Right lobe of liver (tissue), 6 donors: ENCODE measurements at regions not wholly inside any gene's neighbourhood (a gene's known extent, or its start where the extent isn't known, plus 50 kb on each side); places are given as distances from the start of the nearest gene placed in this dataset.

Experiments used
- ATAC-seq, 4 donors: fragments of 200-7000 bp; cut with Tn5 transposase; one replicate each; pipeline ENCODE4 v1.9.1; 2020; ENCODE audit warnings: mild to moderate bottlenecking in 4 of 4, moderate library complexity in 4 of 4
- DNase-seq, 3 donors: peaks; one replicate each; pipeline ENCODE4 v3.0.0-alpha.2; 2020
- H3K27ac ChIP-seq, 3 donors: fragments of 200-600 bp; one replicate each; pipeline ENCODE4 v1.8.0; 2022
- H3K27me3 ChIP-seq, 2 donors: fragments of 200-600 bp; one replicate each; pipeline ENCODE4 v1.8.0; 2022
- H3K36me3 ChIP-seq, 4 donors: fragments of 200-600 bp; sonication (generic) in 1 of 4; one replicate each; pipeline versions ENCODE4 v1.5.1 to v1.8.0; 2017 to 2022; ENCODE audit warnings: control low read depth in 1 of 4
- H3K4me1 ChIP-seq, 4 donors: fragments of 200-600 bp; sonication (generic) in 1 of 4; one replicate each; pipeline versions ENCODE4 v1.5.1 to v1.8.0; 2017 to 2022; ENCODE audit warnings: control low read depth in 1 of 4
- H3K4me3 ChIP-seq, 3 donors: fragments of 200-600 bp; one replicate each; pipeline ENCODE4 v1.8.0; 2022
- H3K9me3 ChIP-seq, 4 donors: fragments of 200-600 bp; sonication (generic) in 1 of 4; one replicate each; pipeline versions ENCODE4 v1.5.1 to v1.8.0; 2017 to 2022; ENCODE audit warnings: control low read depth in 1 of 4
- POLR2A ChIP-seq: fragments of 450-650 bp; IDR thresholded peaks from one replicate; pipeline ENCODE4 v1.6.1; 2017; ENCODE audit warnings: antibody characterized with exemption, mild to moderate bottlenecking
- WGBS: methylation state at CpG from one replicate; pipeline ENCODE4 v1.1.6; 2018; ENCODE audit warnings: low coverage, low lambda C conversion rate; ENCODE audit not compliant: insufficient coverage; ENCODE audit errors: missing lambda C conversion rate; 5-methylcytosine and 5-hydroxymethylcytosine counted together
- intact Hi-C, 2 donors: fragments of 100-400 bp; cut with DNase I; formaldehyde crosslinking; loops; one replicate each; pipeline versions ENCODE4 v1.11.2 to v1.14.1; 2022
- TF ChIP-seq, protein P1 (sequence below), 4 donors: fragments of 200-600 bp in 3 of 4; fragments of 450-650 bp in 1 of 4; IDR thresholded peaks; one replicate each; pipeline versions ENCODE4 v1.5.1 to v1.8.0; 2016 to 2022; ENCODE audit warnings: antibody characterized with exemption in 4 of 4, mild to moderate bottlenecking in 2 of 4
- donor health status: DM: no; HTN: yes; CAD: no.
- donor health status: DM: no; HTN: no; CAD: no.
- donor health status: DM: no; HTN: no; CAD: no.
- donor health status: DM: no; HTN: yes; CAD: no.
- donor health status: DM: no; HTN: yes; CAD: no.

DNA sequence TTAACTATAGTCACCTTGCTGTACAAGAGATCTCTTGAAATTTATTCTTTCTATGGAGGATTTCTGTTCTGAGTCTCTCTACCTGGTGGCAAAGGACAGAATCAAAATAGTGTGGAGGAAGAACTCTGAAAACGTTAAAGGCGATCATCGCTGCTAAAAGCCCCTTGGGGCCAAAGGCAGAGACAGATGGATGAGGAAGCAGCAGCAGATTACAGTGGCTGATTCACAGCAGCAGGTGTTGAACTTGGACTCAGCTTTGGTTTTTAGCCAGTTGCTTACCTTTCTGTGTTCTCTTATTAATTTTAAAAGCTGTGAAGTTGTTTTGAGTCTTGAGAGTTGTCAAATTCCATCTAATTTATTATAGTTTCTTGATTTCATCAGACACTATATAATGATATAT, 956.1 kb upstream of the GOT2 start:
- Histone ChIP-seq H3K27me3 (no peaks in the 10 kb centered on the region), H3K36me3 (no peaks in the 10 kb centered on the region), H3K4me3 (no peak overlapping the region), H3K27ac (no peak overlapping the region), H3K9me3 (no peaks in the 10 kb centered on the region), H3K4me1 (no peaks in the 10 kb centered on the region)
- DNase-seq: no peak
- no peak for ATAC-seq
- TF ChIP-seq, protein P1, sequence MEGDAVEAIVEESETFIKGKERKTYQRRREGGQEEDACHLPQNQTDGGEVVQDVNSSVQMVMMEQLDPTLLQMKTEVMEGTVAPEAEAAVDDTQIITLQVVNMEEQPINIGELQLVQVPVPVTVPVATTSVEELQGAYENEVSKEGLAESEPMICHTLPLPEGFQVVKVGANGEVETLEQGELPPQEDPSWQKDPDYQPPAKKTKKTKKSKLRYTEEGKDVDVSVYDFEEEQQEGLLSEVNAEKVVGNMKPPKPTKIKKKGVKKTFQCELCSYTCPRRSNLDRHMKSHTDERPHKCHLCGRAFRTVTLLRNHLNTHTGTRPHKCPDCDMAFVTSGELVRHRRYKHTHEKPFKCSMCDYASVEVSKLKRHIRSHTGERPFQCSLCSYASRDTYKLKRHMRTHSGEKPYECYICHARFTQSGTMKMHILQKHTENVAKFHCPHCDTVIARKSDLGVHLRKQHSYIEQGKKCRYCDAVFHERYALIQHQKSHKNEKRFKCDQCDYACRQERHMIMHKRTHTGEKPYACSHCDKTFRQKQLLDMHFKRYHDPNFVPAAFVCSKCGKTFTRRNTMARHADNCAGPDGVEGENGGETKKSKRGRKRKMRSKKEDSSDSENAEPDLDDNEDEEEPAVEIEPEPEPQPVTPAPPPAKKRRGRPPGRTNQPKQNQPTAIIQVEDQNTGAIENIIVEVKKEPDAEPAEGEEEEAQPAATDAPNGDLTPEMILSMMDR (IDR thresholded peaks at IDR 0.05): no peak
- TF ChIP-seq POLR2A: no peak
- intact Hi-C loops: no loop called here
- 62% methylated on average over 3 of the region's 3 CpGs for whole genome bisulfite sequencing

DNA sequence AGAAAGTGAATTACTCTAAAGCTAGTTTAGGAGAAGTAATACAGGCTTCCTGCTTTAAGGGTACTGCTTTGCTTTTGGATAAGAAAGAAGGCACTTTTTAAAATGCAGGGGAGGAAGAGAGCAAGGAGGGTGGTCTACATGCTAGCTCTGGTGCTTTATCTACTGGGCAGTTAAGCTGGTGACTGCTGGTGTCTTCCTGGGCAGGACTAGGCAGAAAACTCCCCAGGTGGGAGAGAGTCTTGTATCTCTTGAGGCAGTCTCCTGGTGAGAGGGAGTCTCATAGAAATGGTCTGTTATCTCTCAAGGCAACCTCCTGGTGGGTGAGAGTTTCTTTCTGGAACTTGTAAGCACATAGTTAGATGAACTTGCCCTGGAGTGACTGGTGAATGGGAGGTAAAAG, 953.9 kb upstream of the GOT2 start:
- Histone ChIP-seq H3K27me3 (no peaks in the 10 kb centered on the region), H3K4me3 (no peak overlapping the region), H3K9me3 (no peaks in the 10 kb centered on the region), H3K4me1 (no peaks in the 10 kb centered on the region), H3K27ac (no peak overlapping the region), H3K36me3 (no peaks in the 10 kb centered on the region)
- intact Hi-C loops: no loop called here
- TF ChIP-seq POLR2A: no peak
- TF ChIP-seq, protein P1 (IDR thresholded peaks at IDR 0.05): no peak
- ATAC-seq (no peak), DNase-seq (no peak)

DNA sequence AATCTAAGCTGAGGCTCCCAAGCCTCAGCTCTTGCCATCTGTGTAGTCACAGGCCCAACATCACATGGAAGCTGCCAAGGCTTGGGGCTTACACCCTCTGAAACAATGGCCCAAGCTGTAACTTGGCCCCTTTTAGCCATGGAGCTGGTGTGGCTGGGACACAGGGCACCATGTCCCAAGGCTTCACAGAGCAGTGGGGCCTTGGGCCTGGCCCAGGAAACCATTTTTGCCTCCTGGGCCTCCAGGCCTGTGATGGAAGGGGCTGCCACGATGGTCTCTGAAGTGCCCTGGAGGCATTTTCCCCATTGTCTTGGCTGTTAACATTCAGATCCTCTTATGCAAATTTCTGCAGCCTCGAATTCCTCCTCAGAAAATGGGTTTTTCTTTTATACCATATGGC, 952.3 kb upstream of the GOT2 start:
- no peaks in the 10 kb centered on the region for H3K4me1 ChIP-seq
- no peaks in the 10 kb centered on the region for H3K27me3 ChIP-seq
- H3K36me3 ChIP-seq: no peaks in the 10 kb centered on the region
- TF ChIP-seq, protein P1 (IDR thresholded peaks at IDR 0.05): no peak
- no peak for TF ChIP-seq POLR2A
- no peak overlapping the region for H3K27ac ChIP-seq
- intact Hi-C loops: no loop called here
- H3K9me3 ChIP-seq: no peaks in the 10 kb centered on the region
- ATAC-seq (no peak), DNase-seq (no peak)
- 56% methylated on average over 2 of the region's 2 CpGs for whole genome bisulfite sequencing
- no peak overlapping the region for H3K4me3 ChIP-seq

DNA sequence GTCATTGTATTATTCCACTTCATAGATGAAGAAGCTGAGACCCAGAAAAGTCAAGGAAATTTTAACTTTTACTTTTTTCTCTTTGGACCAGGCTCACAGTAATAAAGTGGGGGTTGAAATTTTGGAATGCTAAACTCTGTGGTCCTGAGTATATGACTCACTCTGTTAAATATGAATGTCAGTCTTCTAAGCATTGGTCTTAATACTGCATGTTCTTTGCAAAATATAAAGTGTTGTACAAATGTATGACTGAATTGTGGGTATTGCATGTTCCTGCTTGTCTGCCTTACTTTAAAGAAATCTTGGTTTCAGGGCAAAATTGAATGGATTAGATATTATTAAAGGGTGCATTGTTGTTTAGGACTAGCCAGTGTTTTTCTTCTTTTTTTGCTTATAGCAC, 950.8 kb upstream of the GOT2 start:
- Histone ChIP-seq H3K4me1 (no peaks in the 10 kb centered on the region), H3K4me3 (no peak overlapping the region), H3K36me3 (no peaks in the 10 kb centered on the region), H3K9me3 (no peaks in the 10 kb centered on the region), H3K27ac (no peak overlapping the region), H3K27me3 (no peaks in the 10 kb centered on the region)
- TF ChIP-seq, protein P1 (IDR thresholded peaks at IDR 0.05): no peak
- no peak for TF ChIP-seq POLR2A
- intact Hi-C loops: no loop called here
- no peak for ATAC-seq
- no peak for DNase-seq

DNA sequence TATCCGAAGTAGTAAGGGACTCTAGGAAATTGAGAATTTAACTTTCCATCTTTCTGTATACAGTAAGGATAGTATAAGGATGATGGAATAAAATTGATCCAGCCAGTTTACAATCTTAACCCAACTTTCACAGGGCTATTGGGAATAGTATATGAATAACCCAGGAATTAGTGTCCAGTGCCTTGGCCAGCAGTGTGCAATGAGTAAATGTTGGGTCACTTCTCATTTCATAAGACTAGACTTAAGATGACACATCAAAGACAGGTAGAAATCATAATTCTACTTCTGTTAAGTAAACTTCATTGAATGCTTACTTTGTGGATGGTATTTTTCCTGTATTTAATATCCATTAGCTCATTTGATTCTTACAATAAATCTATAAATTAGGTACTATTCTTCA, 949.6 kb upstream of the GOT2 start:
- Histone ChIP-seq H3K36me3 (no peaks in the 10 kb centered on the region), H3K27me3 (no peaks in the 10 kb centered on the region), H3K9me3 (no peaks in the 10 kb centered on the region), H3K4me1 (no peaks in the 10 kb centered on the region), H3K27ac (no peak overlapping the region), H3K4me3 (no peak overlapping the region)
- intact Hi-C loops: no loop called here
- TF ChIP-seq, protein P1 (IDR thresholded peaks at IDR 0.05): no peak
- no peak for TF ChIP-seq POLR2A
- DNase-seq (no peak), ATAC-seq (no peak)
- 30% methylated on average over 1 of the region's 1 CpG for WGBS
